H1 (cell line): ENCODE measurements at regions not wholly inside any gene's neighbourhood (a gene's known extent, or its start where the extent isn't known, plus 50 kb on each side); places are given as distances from the start of the nearest gene placed in this dataset.

ENCODE experiments used
- BRCA1 ChIP-seq: IDR thresholded peaks from 2 replicates; pipeline ENCODE4 v1.6.1; 2012; ENCODE audit warnings: low read depth, low read length, improper control_type of control experiment
- CBX5 ChIP-seq: fragments of 300-800, 300-1000 bp; sonication (generic); IDR thresholded peaks from 2 replicates; pipeline ENCODE4 v1.7.1; 2016; ENCODE audit warnings: antibody characterized with exemption, low read length, low read depth
- NANOG ChIP-seq: IDR thresholded peaks from 2 replicates; pipeline ENCODE4 v1.6.1; 2011; ENCODE audit warnings: low read length, low read depth, mild to moderate bottlenecking, inconsistent platforms; ENCODE audit not compliant: insufficient read depth, poor library complexity, severe bottlenecking
- RBBP5 ChIP-seq: IDR thresholded peaks from 2 replicates; pipeline ENCODE4 v1.7.1; 2012; ENCODE audit warnings: low read depth, mild to moderate bottlenecking, inconsistent platforms, low read length, moderate library complexity, borderline replicate concordance
- SAP30 ChIP-seq: fragments of 300-600 bp; sonication (generic); IDR thresholded peaks from 2 replicates; pipeline ENCODE4 v1.7.1; 2012; ENCODE audit warnings: low read length, moderate library complexity, mild to moderate bottlenecking, inconsistent platforms; ENCODE audit not compliant: insufficient read depth, insufficient replicate concordance
- TBP ChIP-seq: IDR thresholded peaks from 2 replicates; pipeline ENCODE4 v1.6.1; 2011; ENCODE audit warnings: low read depth, low read length, improper control_type of control experiment
- TF ChIP-seq, protein P1 (sequence below): fragments of 300-600 bp; sonication (generic); IDR thresholded peaks from 2 replicates; pipeline ENCODE4 v1.7.1; 2012; ENCODE audit warnings: low read length, moderate library complexity, mild to moderate bottlenecking, inconsistent platforms; ENCODE audit not compliant: insufficient replicate concordance

DNA sequence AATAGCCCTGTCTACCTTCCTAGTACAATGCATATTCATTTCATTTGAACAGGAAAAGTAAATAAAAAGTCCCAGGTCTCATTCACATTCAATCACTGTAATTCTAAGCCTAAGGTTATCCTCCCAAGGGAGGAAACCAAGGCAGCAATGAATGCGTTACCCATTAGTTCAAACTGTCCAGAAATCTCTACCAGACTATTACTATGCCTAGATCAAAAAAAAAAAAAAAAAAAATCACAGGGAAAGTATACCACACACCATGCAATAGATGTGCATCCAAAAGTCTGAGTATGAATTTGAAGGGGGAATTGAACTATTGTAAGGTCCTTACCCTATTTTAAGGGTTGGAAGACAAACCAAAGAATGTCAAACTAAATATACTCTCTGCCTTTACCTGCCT lies 598.0 kb upstream of the API5 start (continued):
- TF ChIP-seq, protein P1, sequence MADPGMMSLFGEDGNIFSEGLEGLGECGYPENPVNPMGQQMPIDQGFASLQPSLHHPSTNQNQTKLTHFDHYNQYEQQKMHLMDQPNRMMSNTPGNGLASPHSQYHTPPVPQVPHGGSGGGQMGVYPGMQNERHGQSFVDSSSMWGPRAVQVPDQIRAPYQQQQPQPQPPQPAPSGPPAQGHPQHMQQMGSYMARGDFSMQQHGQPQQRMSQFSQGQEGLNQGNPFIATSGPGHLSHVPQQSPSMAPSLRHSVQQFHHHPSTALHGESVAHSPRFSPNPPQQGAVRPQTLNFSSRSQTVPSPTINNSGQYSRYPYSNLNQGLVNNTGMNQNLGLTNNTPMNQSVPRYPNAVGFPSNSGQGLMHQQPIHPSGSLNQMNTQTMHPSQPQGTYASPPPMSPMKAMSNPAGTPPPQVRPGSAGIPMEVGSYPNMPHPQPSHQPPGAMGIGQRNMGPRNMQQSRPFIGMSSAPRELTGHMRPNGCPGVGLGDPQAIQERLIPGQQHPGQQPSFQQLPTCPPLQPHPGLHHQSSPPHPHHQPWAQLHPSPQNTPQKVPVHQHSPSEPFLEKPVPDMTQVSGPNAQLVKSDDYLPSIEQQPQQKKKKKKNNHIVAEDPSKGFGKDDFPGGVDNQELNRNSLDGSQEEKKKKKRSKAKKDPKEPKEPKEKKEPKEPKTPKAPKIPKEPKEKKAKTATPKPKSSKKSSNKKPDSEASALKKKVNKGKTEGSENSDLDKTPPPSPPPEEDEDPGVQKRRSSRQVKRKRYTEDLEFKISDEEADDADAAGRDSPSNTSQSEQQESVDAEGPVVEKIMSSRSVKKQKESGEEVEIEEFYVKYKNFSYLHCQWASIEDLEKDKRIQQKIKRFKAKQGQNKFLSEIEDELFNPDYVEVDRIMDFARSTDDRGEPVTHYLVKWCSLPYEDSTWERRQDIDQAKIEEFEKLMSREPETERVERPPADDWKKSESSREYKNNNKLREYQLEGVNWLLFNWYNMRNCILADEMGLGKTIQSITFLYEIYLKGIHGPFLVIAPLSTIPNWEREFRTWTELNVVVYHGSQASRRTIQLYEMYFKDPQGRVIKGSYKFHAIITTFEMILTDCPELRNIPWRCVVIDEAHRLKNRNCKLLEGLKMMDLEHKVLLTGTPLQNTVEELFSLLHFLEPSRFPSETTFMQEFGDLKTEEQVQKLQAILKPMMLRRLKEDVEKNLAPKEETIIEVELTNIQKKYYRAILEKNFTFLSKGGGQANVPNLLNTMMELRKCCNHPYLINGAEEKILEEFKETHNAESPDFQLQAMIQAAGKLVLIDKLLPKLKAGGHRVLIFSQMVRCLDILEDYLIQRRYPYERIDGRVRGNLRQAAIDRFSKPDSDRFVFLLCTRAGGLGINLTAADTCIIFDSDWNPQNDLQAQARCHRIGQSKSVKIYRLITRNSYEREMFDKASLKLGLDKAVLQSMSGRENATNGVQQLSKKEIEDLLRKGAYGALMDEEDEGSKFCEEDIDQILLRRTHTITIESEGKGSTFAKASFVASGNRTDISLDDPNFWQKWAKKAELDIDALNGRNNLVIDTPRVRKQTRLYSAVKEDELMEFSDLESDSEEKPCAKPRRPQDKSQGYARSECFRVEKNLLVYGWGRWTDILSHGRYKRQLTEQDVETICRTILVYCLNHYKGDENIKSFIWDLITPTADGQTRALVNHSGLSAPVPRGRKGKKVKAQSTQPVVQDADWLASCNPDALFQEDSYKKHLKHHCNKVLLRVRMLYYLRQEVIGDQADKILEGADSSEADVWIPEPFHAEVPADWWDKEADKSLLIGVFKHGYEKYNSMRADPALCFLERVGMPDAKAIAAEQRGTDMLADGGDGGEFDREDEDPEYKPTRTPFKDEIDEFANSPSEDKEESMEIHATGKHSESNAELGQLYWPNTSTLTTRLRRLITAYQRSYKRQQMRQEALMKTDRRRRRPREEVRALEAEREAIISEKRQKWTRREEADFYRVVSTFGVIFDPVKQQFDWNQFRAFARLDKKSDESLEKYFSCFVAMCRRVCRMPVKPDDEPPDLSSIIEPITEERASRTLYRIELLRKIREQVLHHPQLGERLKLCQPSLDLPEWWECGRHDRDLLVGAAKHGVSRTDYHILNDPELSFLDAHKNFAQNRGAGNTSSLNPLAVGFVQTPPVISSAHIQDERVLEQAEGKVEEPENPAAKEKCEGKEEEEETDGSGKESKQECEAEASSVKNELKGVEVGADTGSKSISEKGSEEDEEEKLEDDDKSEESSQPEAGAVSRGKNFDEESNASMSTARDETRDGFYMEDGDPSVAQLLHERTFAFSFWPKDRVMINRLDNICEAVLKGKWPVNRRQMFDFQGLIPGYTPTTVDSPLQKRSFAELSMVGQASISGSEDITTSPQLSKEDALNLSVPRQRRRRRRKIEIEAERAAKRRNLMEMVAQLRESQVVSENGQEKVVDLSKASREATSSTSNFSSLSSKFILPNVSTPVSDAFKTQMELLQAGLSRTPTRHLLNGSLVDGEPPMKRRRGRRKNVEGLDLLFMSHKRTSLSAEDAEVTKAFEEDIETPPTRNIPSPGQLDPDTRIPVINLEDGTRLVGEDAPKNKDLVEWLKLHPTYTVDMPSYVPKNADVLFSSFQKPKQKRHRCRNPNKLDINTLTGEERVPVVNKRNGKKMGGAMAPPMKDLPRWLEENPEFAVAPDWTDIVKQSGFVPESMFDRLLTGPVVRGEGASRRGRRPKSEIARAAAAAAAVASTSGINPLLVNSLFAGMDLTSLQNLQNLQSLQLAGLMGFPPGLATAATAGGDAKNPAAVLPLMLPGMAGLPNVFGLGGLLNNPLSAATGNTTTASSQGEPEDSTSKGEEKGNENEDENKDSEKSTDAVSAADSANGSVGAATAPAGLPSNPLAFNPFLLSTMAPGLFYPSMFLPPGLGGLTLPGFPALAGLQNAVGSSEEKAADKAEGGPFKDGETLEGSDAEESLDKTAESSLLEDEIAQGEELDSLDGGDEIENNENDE: no peak
- TF ChIP-seq CBX5 (no peak), TBP (no peak), SAP30 (no peak), NANOG (no peak), RBBP5 (no peak), BRCA1 (no peak)
